Astrocyte of the spinal cord (primary cell): ENCODE measurements at regions not wholly inside any gene's neighbourhood (a gene's known extent, or its start where the extent isn't known, plus 50 kb on each side); places are given as distances from the start of the nearest gene placed in this dataset.

Experiments
- DNase-seq: peaks from one replicate; pipeline ENCODE4 v3.0.0; 2011; ENCODE audit warnings: low read depth, low spot score
- H3K4me3 ChIP-seq: 2 replicates; pipeline ENCODE4 v1.5.1; 2011; ENCODE audit warnings: low read depth, mild to moderate bottlenecking, low read length, moderate library complexity
- CTCF ChIP-seq: IDR thresholded peaks from 2 replicates; pipeline ENCODE4 v1.5.1; 2012; ENCODE audit warnings: low read depth, mild to moderate bottlenecking, low read length, inconsistent platforms
- in situ Hi-C: cut with HindIII; loops from 2 replicates; pipeline ENCODE4 v1.10.0; 2017; ENCODE audit warnings: low sequenced_read_pairs

- in situ Hi-C loops, result no loop called here
- no peak for TF ChIP-seq CTCF
- H3K4me3 ChIP-seq, result no peak overlapping the region
- DNase-seq, result peak; percentile 76
Observed at GRCh38 chr6:132964868-132965382, 150.6 kb downstream of the RPS12 start.

DNA sequence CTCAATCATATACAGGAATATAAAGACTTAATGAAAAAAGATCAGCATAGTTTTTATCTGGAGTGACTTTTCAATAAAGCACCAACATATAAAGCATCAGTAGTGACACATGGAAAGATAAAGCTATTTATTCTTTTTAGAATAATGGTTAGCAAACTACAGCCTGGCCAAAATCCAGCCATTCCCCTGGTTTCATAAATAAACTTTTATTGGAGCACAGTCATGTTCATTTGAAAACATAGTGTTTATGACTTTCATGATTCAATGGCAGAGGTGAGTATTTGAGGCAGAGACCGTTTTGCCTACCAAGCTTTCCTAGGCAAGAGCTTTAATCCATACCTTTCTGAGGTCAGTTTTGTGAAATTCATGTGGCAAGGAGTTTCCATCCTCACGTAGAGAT is 153.5 kb downstream of the RPS12 start:
- in situ Hi-C loops, result no loop called here
- H3K4me3 ChIP-seq, result no peak overlapping the region
- no peak for TF ChIP-seq CTCF
- no peak for DNase-seq

- TF ChIP-seq CTCF, result no peak
- in situ Hi-C loops, result no loop called here
- no peak overlapping the region for H3K4me3 ChIP-seq
- DNase-seq, result no peak
Observed at GRCh38 chr6:132968419-132968950, 154.1 kb downstream of the RPS12 start.

DNA sequence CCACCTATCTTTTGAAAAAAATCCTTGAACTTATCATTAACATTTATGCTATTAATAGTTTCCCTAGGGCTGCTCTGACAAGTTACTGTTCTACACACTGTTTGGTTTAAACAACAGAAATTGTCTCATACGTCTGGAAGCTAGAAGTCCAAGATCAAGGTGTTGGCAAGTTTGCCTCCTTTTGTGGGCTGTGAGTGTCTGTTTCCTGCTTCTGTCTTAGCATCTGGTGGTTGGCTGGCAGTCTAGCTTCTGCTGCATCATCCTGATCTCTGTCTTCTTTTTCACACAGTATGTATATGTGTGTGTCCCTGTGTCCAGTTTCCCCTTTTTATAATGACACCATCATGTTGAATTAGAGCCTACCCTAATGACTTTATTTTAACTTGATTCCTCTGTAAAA is 154.8 kb downstream of the RPS12 start:
- in situ Hi-C loops, result no loop called here
- peak; percentile 24 for DNase-seq
- no peak for TF ChIP-seq CTCF
- no peak overlapping the region for H3K4me3 ChIP-seq

- no peak overlapping the region for H3K4me3 ChIP-seq
- DNase-seq, result no peak
- TF ChIP-seq CTCF, result no peak
- in situ Hi-C loops, result no loop called here
Observed at GRCh38 chr6:132971676-132972075, 157.3 kb downstream of the RPS12 start.

DNA sequence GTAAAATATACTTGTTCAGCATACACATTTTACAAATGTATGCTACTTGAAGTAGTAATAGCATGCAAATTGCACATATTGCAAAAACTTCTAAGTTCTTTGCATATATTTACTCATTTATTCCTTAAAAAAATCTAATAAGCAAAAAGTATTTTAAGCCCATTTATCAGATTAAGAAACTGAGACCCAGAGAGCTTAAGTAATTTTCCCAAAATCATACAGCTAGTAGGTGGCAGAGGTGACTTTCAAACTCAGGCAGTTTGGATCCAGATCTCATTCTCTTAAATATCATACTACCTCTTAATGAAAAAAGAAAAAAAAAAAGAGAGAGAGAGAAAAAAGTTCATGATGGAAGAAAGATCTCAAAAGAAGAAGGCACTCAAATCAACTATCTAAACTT is 157.9 kb downstream of the RPS12 start:
- DNase-seq, result no peak
- in situ Hi-C loops, result no loop called here
- no peak overlapping the region for H3K4me3 ChIP-seq
- TF ChIP-seq CTCF, result no peak

DNA sequence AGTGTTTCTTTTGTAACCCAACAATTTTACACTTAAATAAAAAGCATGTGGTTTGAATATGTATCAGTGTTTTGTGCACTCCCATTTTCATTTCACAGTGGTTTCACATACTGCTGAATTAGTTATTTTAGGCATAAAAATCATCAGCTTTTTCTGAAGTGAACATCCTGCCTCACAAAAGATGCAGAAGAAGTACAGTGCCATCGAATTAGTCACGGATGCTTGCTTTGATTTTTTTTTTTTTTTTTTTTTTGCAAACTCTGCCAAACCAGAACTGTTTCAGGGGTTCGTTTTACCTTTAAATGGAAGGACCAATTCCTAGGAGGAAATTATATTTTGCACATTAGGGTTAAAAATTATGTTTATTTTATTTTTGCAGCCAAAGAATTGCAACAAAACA is 158.6 kb downstream of the RPS12 start:
- in situ Hi-C loops, result no loop called here
- TF ChIP-seq CTCF, result no peak
- no peak overlapping the region for H3K4me3 ChIP-seq
- DNase-seq, result peak; percentile 18
